ENCODE measurements at regions not wholly inside any gene's neighbourhood (a gene's known extent, or its start where the extent isn't known, plus 50 kb on each side); places are given as distances from the start of the nearest gene placed in this dataset.

GRCh38 chr10:121027371-121027770 is 176.2 kb downstream of the WDR11 start:
- DNase-seq (ENCODE audit: low spot score), result no peak
- Histone ChIP-seq H3K27ac (peak overlapping the region; percentile 2), H3K4me2 (no peak overlapping the region), H3K4me3 (no peak overlapping the region), H3K9me3 (ENCODE audit: low read depth) (no peaks in the 10 kb centered on the region), H3K27me3 (no peaks in the 10 kb centered on the region), H2AFZ (no peak overlapping the region), H3K79me2 (no peaks in the 10 kb centered on the region), H3K9me2 (replicated peaks; ENCODE audit: insufficient read depth) (no peaks in the 10 kb centered on the region), H3K4me1 (ENCODE audit: insufficient read depth) (no peaks in the 10 kb centered on the region), H3K36me3 (replicated peaks; ENCODE audit: insufficient read depth, low read depth) (no peaks in the 10 kb centered on the region), H4K20me1 (ENCODE audit: insufficient read depth, poor library complexity, severe bottlenecking) (no peaks in the 10 kb centered on the region)
- WGBS (ENCODE audit: low lambda C conversion rate, missing lambda C conversion rate), result 26% methylated on average over 4 of the region's 4 CpGs
- no peak for TF ChIP-seq EZH2 (IDR thresholded peaks at IDR 0.05; ENCODE audit: borderline replicate concordance)
- no peak for TF ChIP-seq EZH2phosphoT487 (IDR thresholded peaks at IDR 0.05; ENCODE audit: low read depth, severe bottlenecking, unreplicated experiment)

GRCh38 chr10:121032460-121032859 is 181.3 kb downstream of the WDR11 start:
- no peak for DNase-seq (ENCODE audit: low spot score)
- Histone ChIP-seq H4K20me1 (ENCODE audit: insufficient read depth, poor library complexity, severe bottlenecking) (no peaks in the 10 kb centered on the region), H3K9me3 (ENCODE audit: low read depth) (no peaks in the 10 kb centered on the region), H3K4me3 (no peak overlapping the region), H3K9me2 (replicated peaks; ENCODE audit: insufficient read depth) (no peaks in the 10 kb centered on the region), H3K4me2 (no peak overlapping the region), H3K79me2 (no peaks in the 10 kb centered on the region), H3K4me1 (ENCODE audit: insufficient read depth) (peaks cover 27% of the 10 kb centered on the region), H3K27me3 (no peaks in the 10 kb centered on the region), H3K27ac (no peak overlapping the region), H2AFZ (no peak overlapping the region), H3K36me3 (replicated peaks; ENCODE audit: insufficient read depth, low read depth) (no peaks in the 10 kb centered on the region)
- TF ChIP-seq CTCF (IDR thresholded peaks at IDR 0.05; ENCODE audit: poor library complexity), result no peak
- no peak for TF ChIP-seq EZH2phosphoT487 (IDR thresholded peaks at IDR 0.05; ENCODE audit: low read depth, severe bottlenecking, unreplicated experiment)
- TF ChIP-seq EZH2 (IDR thresholded peaks at IDR 0.05; ENCODE audit: borderline replicate concordance), result no peak
- WGBS (ENCODE audit: low lambda C conversion rate, missing lambda C conversion rate), result 92% methylated on average over 3 of the region's 3 CpGs

- H3K27me3 ChIP-seq, result no peaks in the 10 kb centered on the region
- no peaks in the 10 kb centered on the region for H3K36me3 ChIP-seq (replicated peaks; ENCODE audit: insufficient read depth, low read depth)
- H4K20me1 ChIP-seq (ENCODE audit: insufficient read depth, poor library complexity, severe bottlenecking), result no peaks in the 10 kb centered on the region
- 55% methylated on average over 3 of the region's 3 CpGs for WGBS (ENCODE audit: low lambda C conversion rate, missing lambda C conversion rate)
- H3K27ac ChIP-seq, result peak overlapping the region; percentile 20
- no peak overlapping the region for H2AFZ ChIP-seq
- no peak for TF ChIP-seq EZH2 (IDR thresholded peaks at IDR 0.05; ENCODE audit: borderline replicate concordance)
- no peaks in the 10 kb centered on the region for H3K9me3 ChIP-seq (ENCODE audit: low read depth)
- H3K4me1 ChIP-seq (ENCODE audit: insufficient read depth), result peaks cover 28% of the 10 kb centered on the region
- H3K9me2 ChIP-seq (replicated peaks; ENCODE audit: insufficient read depth), result no peaks in the 10 kb centered on the region
- H3K79me2 ChIP-seq, result no peaks in the 10 kb centered on the region
- no peak overlapping the region for H3K4me2 ChIP-seq
- DNase-seq (ENCODE audit: low spot score), result no peak
- H3K4me3 ChIP-seq, result no peak overlapping the region
Measured at GRCh38 chr10:121033366-121033765, 182.2 kb downstream of the WDR11 start.

- peak; percentile 63 for DNase-seq (ENCODE audit: low spot score)
- Histone ChIP-seq H3K27ac (peak overlapping the region; percentile 54), H3K27me3 (no peaks in the 10 kb centered on the region), H2AFZ (no peak overlapping the region), H3K79me2 (no peaks in the 10 kb centered on the region), H3K36me3 (replicated peaks; ENCODE audit: insufficient read depth, low read depth) (no peaks in the 10 kb centered on the region), H3K4me2 (no peak overlapping the region), H4K20me1 (ENCODE audit: insufficient read depth, poor library complexity, severe bottlenecking) (no peaks in the 10 kb centered on the region), H3K9me2 (replicated peaks; ENCODE audit: insufficient read depth) (no peaks in the 10 kb centered on the region), H3K4me3 (no peak overlapping the region), H3K4me1 (ENCODE audit: insufficient read depth) (peaks cover 28% of the 10 kb centered on the region), H3K9me3 (ENCODE audit: low read depth) (no peaks in the 10 kb centered on the region)
- TF ChIP-seq EZH2phosphoT487 (IDR thresholded peaks at IDR 0.05; ENCODE audit: low read depth, severe bottlenecking, unreplicated experiment), result no peak
- no peak for TF ChIP-seq CTCF (IDR thresholded peaks at IDR 0.05; ENCODE audit: poor library complexity)
- TF ChIP-seq EZH2 (IDR thresholded peaks at IDR 0.05; ENCODE audit: borderline replicate concordance), result no peak
- WGBS (ENCODE audit: low lambda C conversion rate, missing lambda C conversion rate), result 18% methylated on average over 4 of the region's 4 CpGs
Measured at GRCh38 chr10:121036431-121036830, 185.3 kb downstream of the WDR11 start.
